HL-60 (cell line): ENCODE measurements at regions not wholly inside any gene's neighbourhood (a gene's known extent, or its start where the extent isn't known, plus 50 kb on each side); places are given as distances from the start of the nearest gene placed in this dataset.
"Not testable (repeated sequence)": the region's sequence is repeated elsewhere in the genome, so short reads cannot be mapped to it uniquely, and the experiment has no call there.

Source experiments
- DNase-seq, 2 experiments: peaks; one replicate each; pipeline ENCODE4 v3.0.0-alpha.2; 2010 to 2020; ENCODE audit warnings: low read depth in 1 of 2, low spot score in 1 of 2
- H3K27ac ChIP-seq: fragments of 250-450 bp; sonication (Bioruptor Pico); replicated peaks from 2 replicates; pipeline ENCODE4 v1.5.1; 2020; ENCODE audit warnings: mild to moderate bottlenecking, moderate library complexity
- H3K27me3 ChIP-seq: fragments of 250-450 bp; sonication (Bioruptor Pico); 2 replicates; pipeline ENCODE4 v1.5.1; 2021; ENCODE audit warnings: mild to moderate bottlenecking, moderate library complexity; ENCODE audit not compliant: insufficient read depth, poor library complexity, severe bottlenecking
- H3K4me3 ChIP-seq: replicated peaks from 2 replicates; pipeline ENCODE4 v1.5.1; 2011; ENCODE audit warnings: mild to moderate bottlenecking, control low read depth, low read length; ENCODE audit not compliant: insufficient read depth
- GABPA ChIP-seq: IDR thresholded peaks from 2 replicates; pipeline ENCODE4 v1.6.1; 2012; ENCODE audit warnings: low read depth
- POLR2AphosphoS5 ChIP-seq: IDR thresholded peaks from 2 replicates; pipeline ENCODE4 v1.6.1; 2012; ENCODE audit warnings: low read depth
- SPI1 ChIP-seq: IDR thresholded peaks from 2 replicates; pipeline ENCODE4 v1.6.1; 2012; ENCODE audit warnings: low read depth, mild to moderate bottlenecking, borderline replicate concordance
- TF ChIP-seq, protein P1 (sequence below): IDR thresholded peaks from one replicate; pipeline ENCODE4 v1.5.1; 2011; ENCODE audit warnings: low read length, control low read depth, inconsistent platforms; ENCODE audit not compliant: insufficient read depth
- TF ChIP-seq, protein P2 (sequence below): IDR thresholded peaks from 2 replicates; pipeline ENCODE4 v1.6.1; 2012; ENCODE audit warnings: low read depth; ENCODE audit not compliant: insufficient replicate concordance

DNA sequence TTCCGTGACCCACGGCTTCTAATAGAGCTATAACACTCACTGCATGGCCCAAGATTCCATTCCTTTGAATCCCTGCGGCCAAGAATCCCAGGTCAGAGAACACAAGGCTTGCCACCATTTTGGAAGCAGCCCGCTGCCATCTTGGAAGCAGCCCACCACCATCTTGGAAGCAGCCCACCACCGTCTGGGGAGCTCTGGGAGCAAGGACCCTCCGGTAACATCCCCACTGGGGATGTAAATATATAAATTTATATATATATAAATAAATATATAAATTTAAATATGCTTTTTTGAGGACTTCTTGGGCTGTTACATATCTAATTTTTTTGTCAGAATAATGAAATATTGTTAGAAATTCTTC is 122.4 kb downstream of the FAM170A start:
- TF ChIP-seq POLR2AphosphoS5 (no peak), GABPA (no peak), SPI1 (no peak)
- TF ChIP-seq, protein P1, sequence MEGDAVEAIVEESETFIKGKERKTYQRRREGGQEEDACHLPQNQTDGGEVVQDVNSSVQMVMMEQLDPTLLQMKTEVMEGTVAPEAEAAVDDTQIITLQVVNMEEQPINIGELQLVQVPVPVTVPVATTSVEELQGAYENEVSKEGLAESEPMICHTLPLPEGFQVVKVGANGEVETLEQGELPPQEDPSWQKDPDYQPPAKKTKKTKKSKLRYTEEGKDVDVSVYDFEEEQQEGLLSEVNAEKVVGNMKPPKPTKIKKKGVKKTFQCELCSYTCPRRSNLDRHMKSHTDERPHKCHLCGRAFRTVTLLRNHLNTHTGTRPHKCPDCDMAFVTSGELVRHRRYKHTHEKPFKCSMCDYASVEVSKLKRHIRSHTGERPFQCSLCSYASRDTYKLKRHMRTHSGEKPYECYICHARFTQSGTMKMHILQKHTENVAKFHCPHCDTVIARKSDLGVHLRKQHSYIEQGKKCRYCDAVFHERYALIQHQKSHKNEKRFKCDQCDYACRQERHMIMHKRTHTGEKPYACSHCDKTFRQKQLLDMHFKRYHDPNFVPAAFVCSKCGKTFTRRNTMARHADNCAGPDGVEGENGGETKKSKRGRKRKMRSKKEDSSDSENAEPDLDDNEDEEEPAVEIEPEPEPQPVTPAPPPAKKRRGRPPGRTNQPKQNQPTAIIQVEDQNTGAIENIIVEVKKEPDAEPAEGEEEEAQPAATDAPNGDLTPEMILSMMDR, result no peak
- TF ChIP-seq, protein P2, sequence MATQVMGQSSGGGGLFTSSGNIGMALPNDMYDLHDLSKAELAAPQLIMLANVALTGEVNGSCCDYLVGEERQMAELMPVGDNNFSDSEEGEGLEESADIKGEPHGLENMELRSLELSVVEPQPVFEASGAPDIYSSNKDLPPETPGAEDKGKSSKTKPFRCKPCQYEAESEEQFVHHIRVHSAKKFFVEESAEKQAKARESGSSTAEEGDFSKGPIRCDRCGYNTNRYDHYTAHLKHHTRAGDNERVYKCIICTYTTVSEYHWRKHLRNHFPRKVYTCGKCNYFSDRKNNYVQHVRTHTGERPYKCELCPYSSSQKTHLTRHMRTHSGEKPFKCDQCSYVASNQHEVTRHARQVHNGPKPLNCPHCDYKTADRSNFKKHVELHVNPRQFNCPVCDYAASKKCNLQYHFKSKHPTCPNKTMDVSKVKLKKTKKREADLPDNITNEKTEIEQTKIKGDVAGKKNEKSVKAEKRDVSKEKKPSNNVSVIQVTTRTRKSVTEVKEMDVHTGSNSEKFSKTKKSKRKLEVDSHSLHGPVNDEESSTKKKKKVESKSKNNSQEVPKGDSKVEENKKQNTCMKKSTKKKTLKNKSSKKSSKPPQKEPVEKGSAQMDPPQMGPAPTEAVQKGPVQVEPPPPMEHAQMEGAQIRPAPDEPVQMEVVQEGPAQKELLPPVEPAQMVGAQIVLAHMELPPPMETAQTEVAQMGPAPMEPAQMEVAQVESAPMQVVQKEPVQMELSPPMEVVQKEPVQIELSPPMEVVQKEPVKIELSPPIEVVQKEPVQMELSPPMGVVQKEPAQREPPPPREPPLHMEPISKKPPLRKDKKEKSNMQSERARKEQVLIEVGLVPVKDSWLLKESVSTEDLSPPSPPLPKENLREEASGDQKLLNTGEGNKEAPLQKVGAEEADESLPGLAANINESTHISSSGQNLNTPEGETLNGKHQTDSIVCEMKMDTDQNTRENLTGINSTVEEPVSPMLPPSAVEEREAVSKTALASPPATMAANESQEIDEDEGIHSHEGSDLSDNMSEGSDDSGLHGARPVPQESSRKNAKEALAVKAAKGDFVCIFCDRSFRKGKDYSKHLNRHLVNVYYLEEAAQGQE, result no peak
- no peak overlapping the region for H3K4me3 ChIP-seq
- H3K27me3 ChIP-seq, result no peaks in the 10 kb centered on the region
- no peak for DNase-seq
- no peak overlapping the region for H3K27ac ChIP-seq

DNA sequence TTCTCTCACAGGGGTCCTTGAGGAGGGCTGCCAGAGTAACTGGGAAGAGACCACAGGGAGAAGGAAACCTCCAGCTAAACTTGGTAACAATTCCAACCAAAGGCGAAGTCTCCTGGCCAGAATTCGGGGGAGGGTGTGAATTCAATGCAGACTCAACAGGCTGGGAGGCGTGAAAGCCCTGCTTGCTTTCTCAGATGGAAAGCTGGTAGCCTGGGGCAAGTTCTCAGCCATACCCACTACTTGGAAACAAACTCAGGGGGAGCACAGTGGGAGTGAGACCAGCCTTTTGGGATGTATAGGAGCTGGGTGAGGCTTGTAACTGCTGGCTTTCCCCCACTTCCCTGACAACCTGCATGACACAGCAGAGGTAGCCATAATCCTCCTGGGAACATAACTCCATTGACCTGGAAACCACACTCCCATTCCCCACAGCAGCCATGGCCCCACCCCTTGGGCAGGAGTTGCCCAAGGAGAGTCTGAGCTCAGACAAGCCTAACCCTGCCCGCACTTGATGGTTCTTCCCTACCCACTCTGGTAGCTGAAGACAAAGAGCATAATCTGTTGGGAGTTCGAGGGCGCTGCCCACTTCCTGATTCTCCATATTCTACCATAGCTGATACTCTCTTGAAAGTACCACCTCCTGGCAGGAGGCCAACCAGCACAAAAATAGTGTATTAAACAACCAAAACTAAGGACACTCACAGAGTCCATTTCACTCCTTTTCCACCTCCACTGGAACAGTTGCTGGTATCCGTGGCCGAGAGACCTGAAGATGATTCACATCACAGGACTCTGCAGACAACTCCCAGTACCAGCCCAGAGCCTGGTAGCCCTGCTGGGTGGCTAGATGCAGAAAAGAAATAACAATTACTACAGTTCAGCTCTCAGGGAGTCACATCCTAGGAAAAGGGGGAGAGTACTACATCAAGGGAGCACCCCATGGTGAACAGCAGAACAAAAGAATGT is 123.8 kb downstream of the FAM170A start:
- TF ChIP-seq, protein P2, result no peak
- TF ChIP-seq SPI1 (no peak), GABPA (no peak), POLR2AphosphoS5 (no peak)
- TF ChIP-seq, protein P1, result no peak
- Histone ChIP-seq H3K4me3 (no peak overlapping the region), H3K27ac (no peak overlapping the region), H3K27me3 (no peaks in the 10 kb centered on the region)
- no peak for DNase-seq

DNA sequence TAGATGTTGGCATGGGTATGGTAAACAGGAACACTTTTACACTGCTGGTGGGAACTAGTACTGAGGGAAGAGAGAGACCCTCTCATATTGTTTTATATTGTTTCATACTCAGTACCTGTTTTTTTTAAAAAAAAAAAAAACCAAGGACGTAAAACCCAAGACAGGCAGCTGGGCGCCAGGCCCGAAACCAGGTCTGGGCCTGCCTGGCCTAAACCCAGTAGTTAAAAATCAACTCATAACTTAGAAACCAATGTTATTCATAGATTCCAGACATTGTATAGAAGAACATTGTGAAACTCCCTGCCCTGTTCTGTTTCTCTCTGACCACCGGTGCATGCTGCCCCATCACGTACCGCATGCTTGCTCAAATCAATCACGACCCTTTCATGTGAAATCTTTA is 125.5 kb downstream of the FAM170A start:
- DNase-seq, H3K27me3 ChIP-seq, H3K4me3 ChIP-seq, H3K27ac ChIP-seq: not testable (repeated sequence)

DNA sequence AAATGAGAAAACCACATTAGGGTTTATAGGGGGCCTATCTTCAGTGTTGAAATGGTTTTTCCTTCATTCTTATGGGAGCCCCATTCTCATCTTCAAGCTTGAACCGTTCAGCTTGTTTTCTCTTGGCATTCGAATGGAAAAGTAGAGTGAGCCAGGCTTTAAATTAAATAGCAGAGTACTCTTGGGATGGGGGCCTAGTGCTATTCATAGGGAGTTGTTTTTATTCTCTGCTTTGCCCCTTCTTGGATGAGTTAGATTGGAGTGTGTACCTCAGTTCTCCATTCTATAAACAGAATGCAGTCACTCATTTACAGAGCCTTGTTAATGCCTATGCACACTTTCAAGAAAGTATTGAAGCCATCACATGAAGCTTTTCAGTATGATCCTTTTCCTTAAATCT is 127.9 kb downstream of the FAM170A start:
- TF ChIP-seq, protein P1, result no peak
- TF ChIP-seq POLR2AphosphoS5 (no peak), SPI1 (no peak), GABPA (no peak)
- TF ChIP-seq, protein P2, result no peak
- no peak for DNase-seq

DNA sequence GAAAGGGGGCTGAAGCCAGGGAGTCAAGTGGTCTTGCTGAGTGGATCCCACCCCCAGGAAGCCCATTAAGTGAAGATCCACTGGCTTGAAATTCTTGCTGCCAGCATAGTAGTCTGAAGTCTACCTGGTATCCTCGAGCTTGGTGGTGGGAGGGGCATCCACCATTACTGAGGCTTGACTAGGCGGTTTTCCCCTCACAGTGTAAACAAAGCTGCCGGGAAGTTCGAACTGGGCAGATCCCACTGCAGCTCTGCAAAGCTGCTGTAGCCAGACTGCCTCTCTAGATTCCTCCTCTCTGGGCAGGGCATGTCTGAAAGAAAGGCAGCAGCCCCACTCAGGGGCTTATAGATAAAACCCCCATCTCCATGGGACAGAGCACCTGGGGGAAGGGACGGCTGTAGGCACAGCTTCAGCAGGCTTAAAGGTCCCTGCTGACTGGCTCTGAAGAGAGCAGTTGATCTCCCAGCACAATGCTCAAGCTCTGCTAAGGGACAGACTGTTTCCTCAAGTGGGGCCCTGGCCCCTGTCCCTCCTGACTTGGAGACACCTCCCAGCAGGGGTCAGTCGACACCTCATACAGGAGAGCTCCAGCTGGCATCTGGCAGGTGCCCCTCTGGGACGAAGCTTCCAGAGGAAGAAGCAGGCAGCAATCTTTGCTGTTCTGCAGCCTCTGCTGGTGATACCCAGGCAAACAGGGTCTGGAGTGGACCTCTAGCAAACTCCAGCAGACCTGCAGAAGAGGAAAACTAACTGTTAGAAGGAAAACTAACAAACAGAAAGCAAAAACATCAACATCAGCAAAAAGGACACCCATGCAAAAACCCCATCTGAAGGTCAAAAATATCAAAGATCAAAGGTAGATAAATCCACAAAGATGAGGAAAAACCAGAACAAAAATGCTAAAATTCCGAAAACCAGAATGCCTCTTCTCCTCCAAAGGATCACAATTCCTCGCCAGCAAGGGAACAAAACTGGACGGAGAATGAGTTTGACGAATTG is 140.6 kb downstream of the FAM170A start:
- H3K4me3 ChIP-seq, H3K27ac ChIP-seq, H3K27me3 ChIP-seq, DNase-seq: not testable (repeated sequence)

More for the DNA sequence above, 127.9 kb downstream of the FAM170A start:
- H3K4me3 ChIP-seq, result no peak overlapping the region
- no peaks in the 10 kb centered on the region for H3K27me3 ChIP-seq
- H3K27ac ChIP-seq, result no peak overlapping the region
